ENCODE measurements at regions not wholly inside any gene's neighbourhood (a gene's known extent, or its start where the extent isn't known, plus 50 kb on each side); places are given as distances from the start of the nearest gene placed in this dataset.

DNA sequence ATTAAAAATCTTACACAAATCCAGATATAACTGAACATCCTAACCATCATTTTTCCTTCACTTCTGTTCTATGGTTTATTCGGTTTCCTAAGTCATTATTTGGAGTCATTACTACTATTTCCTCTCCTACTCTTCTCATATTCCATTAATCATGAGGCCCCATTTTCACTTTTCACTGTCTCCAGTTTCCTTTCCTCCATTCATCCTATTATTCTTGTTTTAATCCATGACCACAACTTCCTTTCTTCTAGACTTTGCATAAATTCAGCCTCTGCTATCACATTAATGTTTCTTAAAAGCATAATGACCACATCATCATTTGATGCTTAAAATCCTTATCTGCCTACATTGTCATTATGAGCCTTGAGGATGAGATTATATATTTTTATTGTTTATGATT lies 555.0 kb upstream of the NDST4 start:
- H3K27ac ChIP-seq = no peak overlapping the region
- TF ChIP-seq, protein P1, sequence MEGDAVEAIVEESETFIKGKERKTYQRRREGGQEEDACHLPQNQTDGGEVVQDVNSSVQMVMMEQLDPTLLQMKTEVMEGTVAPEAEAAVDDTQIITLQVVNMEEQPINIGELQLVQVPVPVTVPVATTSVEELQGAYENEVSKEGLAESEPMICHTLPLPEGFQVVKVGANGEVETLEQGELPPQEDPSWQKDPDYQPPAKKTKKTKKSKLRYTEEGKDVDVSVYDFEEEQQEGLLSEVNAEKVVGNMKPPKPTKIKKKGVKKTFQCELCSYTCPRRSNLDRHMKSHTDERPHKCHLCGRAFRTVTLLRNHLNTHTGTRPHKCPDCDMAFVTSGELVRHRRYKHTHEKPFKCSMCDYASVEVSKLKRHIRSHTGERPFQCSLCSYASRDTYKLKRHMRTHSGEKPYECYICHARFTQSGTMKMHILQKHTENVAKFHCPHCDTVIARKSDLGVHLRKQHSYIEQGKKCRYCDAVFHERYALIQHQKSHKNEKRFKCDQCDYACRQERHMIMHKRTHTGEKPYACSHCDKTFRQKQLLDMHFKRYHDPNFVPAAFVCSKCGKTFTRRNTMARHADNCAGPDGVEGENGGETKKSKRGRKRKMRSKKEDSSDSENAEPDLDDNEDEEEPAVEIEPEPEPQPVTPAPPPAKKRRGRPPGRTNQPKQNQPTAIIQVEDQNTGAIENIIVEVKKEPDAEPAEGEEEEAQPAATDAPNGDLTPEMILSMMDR (conservative IDR thresholded peaks at IDR 0.05) = no peak
- no peak for TF ChIP-seq ZFX (IDR thresholded peaks at IDR 0.05)

DNA sequence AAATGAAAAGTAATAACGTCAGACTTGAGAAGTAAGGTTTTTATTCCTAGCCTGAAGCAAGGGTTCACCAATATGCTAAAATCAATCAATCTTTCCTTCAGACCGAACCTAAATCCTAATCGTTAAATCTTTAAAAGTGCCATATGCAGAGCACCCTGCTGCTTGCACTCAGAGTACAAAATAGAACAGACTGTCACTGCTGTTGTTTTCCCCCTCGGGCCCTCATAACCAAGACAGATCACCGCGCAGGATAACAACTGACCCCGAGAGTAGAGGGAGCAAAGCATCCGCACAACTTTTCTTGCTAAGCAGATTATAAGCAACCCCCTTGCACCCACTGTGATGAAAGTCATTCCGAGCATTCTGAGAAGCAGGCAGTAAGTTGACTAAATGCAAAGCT lies 550.9 kb upstream of the NDST4 start:
- TF ChIP-seq, protein P1 (conservative IDR thresholded peaks at IDR 0.05) = no peak
- TF ChIP-seq ZFX (IDR thresholded peaks at IDR 0.05) = no peak
- H3K27ac ChIP-seq = no peak overlapping the region

DNA sequence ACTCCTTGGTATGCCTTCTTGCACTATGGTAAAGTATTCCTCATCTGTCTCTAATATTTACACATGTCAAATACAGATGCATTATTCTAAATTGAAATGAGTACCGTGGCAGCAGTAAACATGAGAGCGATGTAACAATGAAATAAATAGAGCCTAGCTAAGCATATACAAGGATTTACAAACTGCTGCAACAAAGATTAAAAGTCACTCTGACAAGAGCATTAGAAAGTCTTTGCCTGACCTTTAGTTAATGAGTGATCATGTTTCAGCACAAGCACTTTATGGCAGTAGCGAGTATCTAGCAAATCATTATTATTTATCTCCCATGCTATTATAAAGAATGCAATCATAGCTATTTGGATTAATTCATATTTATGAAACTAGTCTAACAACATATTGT lies 547.0 kb upstream of the NDST4 start:
- no peak overlapping the region for H3K27ac ChIP-seq
- TF ChIP-seq, protein P1 (conservative IDR thresholded peaks at IDR 0.05) = no peak
- no peak for TF ChIP-seq ZFX (IDR thresholded peaks at IDR 0.05)

DNA sequence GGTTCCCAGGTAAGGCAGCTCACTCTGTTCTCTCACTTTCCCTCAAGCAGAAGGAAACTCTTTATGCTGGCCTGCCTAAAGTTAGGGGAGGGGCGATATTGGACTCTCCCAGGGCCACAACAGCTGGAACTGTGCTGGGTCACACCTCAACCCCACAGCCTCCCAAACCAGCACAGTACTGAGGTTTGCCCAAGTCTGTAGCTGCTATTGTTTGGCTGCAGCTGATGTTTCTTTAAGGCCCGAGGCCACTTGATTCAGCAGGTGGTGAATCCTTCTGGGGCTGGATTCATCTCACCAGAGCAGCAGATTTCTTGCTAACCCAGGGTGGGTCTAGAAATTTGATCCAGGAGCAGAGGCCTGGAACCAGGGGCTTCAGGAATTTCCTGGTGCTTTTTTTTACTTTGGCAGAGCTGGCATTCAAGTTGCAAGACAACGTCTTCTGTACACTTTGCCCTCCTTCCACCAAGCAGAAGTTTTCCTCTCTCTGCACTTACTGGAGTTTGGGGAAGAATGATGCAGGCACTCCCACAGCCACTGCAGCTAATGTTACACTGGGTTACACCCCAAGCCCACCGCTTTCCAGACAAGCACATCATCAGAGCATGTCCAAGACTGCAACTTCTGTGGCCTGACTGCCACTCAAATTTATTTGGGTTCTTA lies 544.7 kb upstream of the NDST4 start:
- no peak for TF ChIP-seq ZFX (IDR thresholded peaks at IDR 0.05)
- TF ChIP-seq, protein P1 (conservative IDR thresholded peaks at IDR 0.05) = no peak

DNA sequence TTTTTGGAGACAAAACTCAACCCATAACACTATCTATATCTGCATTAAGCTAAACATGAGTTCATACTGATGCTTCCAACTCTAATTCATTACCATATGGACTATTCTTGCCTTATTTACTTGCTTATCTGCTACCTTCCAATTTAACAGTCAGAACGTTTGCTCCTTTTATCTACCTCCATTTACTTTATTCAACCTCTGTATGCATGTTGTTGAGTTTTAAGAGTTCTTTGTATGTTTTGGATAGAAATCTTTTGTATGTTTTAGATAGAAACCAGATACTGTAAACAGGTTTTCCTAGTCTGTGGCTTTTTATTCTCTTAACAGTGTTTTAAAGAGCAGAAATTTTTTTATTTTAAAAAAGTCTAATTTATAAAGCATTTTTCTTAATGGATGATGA lies 542.2 kb upstream of the NDST4 start:
- no peak overlapping the region for H3K27ac ChIP-seq
- no peak for TF ChIP-seq ZFX (IDR thresholded peaks at IDR 0.05)
- TF ChIP-seq, protein P1 (conservative IDR thresholded peaks at IDR 0.05) = no peak

More for the DNA sequence above, 544.7 kb upstream of the NDST4 start:
- no peak overlapping the region for H3K27ac ChIP-seq

DNA sequence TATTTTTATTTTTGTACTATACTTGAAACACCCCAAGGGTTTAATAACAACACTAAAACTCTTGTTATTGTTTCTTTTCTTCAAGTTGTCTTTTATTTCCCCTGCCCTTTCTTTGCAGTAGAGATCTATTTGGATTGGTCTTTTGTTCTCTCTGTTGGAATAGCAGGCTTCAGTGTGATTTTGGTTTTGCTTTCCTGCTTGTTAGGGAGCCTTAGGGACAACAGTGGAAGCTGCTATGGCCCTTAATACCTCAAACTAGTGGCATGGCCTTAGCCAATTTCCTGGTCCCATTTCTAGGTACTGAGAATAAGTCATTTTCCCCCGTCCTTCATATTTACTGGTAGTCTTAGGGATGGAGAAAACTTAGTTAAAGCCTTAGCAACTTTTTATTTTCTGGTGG lies 535.4 kb upstream of the NDST4 start:
- H3K27ac ChIP-seq = no peak overlapping the region
- TF ChIP-seq, protein P1 (conservative IDR thresholded peaks at IDR 0.05) = no peak
- no peak for TF ChIP-seq ZFX (IDR thresholded peaks at IDR 0.05)

DNA sequence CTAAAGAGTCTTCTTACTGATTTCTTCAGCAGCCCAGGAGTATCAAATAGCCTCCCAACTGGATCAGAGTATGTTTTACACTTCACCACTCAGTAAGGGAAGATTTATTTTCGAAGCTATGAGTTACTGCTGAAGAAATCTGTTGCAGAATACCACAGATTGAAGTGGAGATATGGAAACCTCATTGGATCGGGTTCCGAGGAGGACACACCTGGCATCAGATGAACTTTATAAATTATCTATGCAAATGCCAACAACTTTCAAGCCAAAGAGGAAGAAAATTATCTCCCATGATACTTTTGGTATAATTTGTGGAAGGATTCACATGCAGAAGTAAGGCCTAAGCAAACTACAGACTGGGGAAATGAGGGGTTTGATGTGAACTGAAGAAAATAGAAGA lies 515.9 kb upstream of the NDST4 start:
- no peak for TF ChIP-seq ZFX (IDR thresholded peaks at IDR 0.05)
- TF ChIP-seq, protein P1 (conservative IDR thresholded peaks at IDR 0.05) = no peak

More for the DNA sequence above, 515.9 kb upstream of the NDST4 start:
- no peak overlapping the region for H3K27ac ChIP-seq

Measured in C4-2B (cell line).